Activated naive CD4-positive, alpha-beta T cell treated with anti-CD3 and anti-CD28 coated beads, Interleukin-2, amount 50 U/mL, for 24 hours (primary cell): ENCODE measurements at regions not wholly inside any gene's neighbourhood (a gene's known extent, or its start where the extent isn't known, plus 50 kb on each side); places are given as distances from the start of the nearest gene placed in this dataset.

Experiments
- H3K27ac Mint-ChIP-seq: one replicate; pipeline ENCODE4 v1.8.0; 2021; ENCODE audit warnings: mild to moderate bottlenecking, mixed read lengths
- H3K27me3 Mint-ChIP-seq: one replicate; pipeline ENCODE4 v1.8.0; 2021; ENCODE audit warnings: mixed read lengths
- H3K36me3 Mint-ChIP-seq: one replicate; pipeline ENCODE4 v1.8.0; 2021; ENCODE audit warnings: mixed read lengths
- H3K4me1 Mint-ChIP-seq: one replicate; pipeline ENCODE4 v1.8.0; 2021; ENCODE audit warnings: mixed read lengths
- H3K4me3 Mint-ChIP-seq: one replicate; pipeline ENCODE4 v1.8.0; 2021; ENCODE audit warnings: mild to moderate bottlenecking, mixed read lengths
- H3K9me3 Mint-ChIP-seq: one replicate; pipeline ENCODE4 v1.8.0; 2021; ENCODE audit warnings: mixed read lengths

DNA sequence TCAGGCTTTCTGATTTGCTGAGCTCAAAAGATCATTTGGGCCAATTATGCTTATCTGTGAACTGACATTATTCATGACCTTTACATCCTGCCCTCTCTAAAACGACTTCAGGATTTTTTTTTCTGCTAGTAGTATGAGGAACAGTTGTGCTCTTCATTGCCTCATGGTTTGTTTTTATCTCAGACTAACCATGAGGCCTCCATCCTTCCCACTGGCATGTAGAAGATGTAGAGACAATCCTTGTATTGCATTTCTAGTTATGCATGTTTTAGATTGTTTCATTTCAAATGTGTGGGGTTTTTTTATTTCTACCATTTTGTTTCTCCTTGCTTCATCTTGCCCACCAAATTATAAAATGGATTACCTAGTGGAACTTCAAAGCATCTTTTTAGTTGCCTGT, 82.8 kb upstream of the C1orf87 start:
- Mint-ChIP-seq H3K4me3 (no peak overlapping the region), H3K4me1 (no peaks in the 10 kb centered on the region), H3K9me3 (no peaks in the 10 kb centered on the region), H3K36me3 (no peaks in the 10 kb centered on the region), H3K27me3 (peaks cover 3% of the 10 kb centered on the region), H3K27ac (no peak overlapping the region)

DNA sequence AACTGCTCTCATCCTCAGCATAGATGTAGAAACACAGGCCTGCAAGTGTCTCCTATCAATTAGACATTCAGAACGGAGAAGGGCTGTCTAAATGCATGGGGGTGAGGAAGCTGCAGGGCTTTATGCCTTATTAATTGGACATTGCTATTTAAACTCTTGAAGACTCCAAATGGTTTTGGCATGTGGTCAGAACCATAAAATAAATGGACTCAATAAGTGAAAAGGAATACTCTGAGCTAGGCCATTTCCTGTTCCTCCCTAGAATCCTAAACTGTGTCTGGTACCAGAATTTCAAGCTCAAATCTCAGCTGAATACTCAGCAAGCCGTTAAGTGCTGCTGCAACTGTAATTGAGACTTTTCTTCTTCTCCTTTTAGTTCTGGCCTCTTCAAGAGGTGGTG, 80.4 kb upstream of the C1orf87 start:
- no peak overlapping the region for H3K4me3 Mint-ChIP-seq
- H3K27ac Mint-ChIP-seq, result no peak overlapping the region
- H3K9me3 Mint-ChIP-seq, result no peaks in the 10 kb centered on the region
- peaks cover 3% of the 10 kb centered on the region for H3K27me3 Mint-ChIP-seq
- H3K36me3 Mint-ChIP-seq, result no peaks in the 10 kb centered on the region
- no peaks in the 10 kb centered on the region for H3K4me1 Mint-ChIP-seq

DNA sequence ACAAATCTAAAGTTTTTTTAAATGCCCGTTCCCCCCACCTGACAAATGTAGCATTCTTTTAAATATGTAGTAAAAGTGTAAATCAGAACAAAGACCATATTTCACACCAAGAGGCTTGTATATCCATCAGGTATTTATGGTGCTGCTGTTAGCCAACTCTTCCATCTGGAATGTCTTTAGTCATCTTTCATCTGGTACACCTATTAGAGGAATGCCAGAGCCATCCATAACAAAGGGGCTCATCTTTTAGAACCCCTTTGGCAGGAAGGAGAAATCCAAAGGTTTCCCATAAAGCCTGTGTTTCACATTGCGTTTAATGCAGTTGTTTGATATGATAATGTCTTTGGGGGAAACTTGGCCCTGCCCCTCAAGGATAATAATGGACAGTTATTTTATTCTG, 79.3 kb upstream of the C1orf87 start:
- H3K9me3 Mint-ChIP-seq, result no peaks in the 10 kb centered on the region
- H3K27me3 Mint-ChIP-seq, result peaks cover 3% of the 10 kb centered on the region
- no peaks in the 10 kb centered on the region for H3K4me1 Mint-ChIP-seq
- H3K27ac Mint-ChIP-seq, result no peak overlapping the region
- no peaks in the 10 kb centered on the region for H3K36me3 Mint-ChIP-seq
- no peak overlapping the region for H3K4me3 Mint-ChIP-seq

DNA sequence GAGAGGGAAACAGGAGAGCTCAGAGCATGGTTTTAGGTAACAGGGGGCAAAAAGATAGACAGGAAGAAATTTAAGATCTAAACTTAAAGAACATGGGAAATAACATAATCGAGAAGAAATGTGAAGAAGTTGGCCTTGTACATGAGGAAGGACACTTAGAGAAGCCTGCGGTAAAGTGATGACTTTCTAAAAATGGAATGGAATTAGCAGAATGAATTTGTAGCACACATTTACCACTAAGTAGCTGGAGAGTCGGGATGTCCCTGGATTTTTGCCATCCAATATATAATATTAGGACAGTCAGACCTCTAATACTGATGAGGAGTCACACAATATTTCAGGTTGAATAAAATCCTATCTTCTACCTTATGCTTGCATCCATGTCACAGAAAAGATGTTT, 77.7 kb upstream of the C1orf87 start:
- no peak overlapping the region for H3K27ac Mint-ChIP-seq
- no peaks in the 10 kb centered on the region for H3K9me3 Mint-ChIP-seq
- H3K4me3 Mint-ChIP-seq, result no peak overlapping the region
- no peaks in the 10 kb centered on the region for H3K27me3 Mint-ChIP-seq
- H3K4me1 Mint-ChIP-seq, result no peaks in the 10 kb centered on the region
- H3K36me3 Mint-ChIP-seq, result no peaks in the 10 kb centered on the region

DNA sequence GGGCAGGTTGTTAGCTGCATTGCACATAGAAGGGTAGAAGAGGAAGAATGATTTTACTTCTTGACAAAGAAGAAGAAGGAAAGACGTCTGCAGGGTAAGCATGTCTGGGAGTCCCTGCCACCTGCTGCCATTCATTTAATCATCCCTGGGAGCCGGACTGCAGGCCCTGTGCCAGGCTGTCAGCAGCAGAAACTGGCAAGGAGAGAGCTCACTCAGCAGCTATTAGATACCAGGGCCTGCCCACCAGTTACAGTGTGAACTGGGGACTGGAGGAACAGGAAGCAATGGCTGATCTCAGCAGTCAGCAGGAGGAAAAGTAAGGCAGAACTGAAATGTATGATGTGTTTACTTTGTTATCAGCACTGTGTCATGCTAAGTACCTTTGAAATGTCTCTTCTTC, 75.7 kb upstream of the C1orf87 start:
- H3K36me3 Mint-ChIP-seq, result no peaks in the 10 kb centered on the region
- no peaks in the 10 kb centered on the region for H3K27me3 Mint-ChIP-seq
- no peak overlapping the region for H3K27ac Mint-ChIP-seq
- H3K9me3 Mint-ChIP-seq, result no peaks in the 10 kb centered on the region
- H3K4me1 Mint-ChIP-seq, result no peaks in the 10 kb centered on the region
- H3K4me3 Mint-ChIP-seq, result no peak overlapping the region

DNA sequence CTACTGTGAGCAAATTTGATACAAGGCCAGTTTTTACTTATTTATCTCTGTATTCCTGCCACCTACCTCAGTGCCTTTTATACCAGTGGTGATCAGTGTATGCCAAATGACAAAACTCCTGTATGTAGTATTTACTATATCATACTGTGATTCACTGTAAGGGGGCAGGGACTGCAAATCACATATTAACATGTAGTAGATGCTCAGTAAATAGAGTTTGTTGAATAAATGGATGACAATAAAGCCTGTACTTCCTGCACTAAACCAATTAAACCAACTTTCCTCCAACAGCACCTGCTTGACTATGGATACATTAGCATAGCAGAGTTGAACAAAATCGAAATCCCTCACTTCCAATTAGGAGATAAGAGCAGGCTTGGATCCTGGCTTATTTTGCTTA, 73.3 kb upstream of the C1orf87 start:
- no peaks in the 10 kb centered on the region for H3K4me1 Mint-ChIP-seq
- no peak overlapping the region for H3K4me3 Mint-ChIP-seq
- H3K36me3 Mint-ChIP-seq, result no peaks in the 10 kb centered on the region
- no peaks in the 10 kb centered on the region for H3K9me3 Mint-ChIP-seq
- H3K27ac Mint-ChIP-seq, result no peak overlapping the region
- H3K27me3 Mint-ChIP-seq, result no peaks in the 10 kb centered on the region

DNA sequence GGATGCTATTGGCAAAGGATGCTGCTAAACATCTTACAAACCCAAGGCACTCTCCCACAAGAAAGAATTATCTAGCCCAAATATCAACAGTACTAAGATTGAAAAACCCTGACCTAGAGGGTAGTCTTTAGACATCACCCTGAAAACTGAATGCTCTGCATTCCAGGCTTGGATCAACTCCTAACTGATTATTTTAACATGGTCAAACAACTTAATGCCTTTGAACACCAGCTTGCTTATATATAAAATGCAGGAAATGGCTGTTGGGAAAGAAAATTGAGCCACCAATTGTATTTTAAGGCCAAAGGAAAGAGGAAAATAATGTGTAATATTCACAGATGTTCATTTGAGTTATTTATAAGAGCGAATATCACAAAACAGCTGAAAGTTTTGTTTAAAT, 72.2 kb upstream of the C1orf87 start:
- H3K9me3 Mint-ChIP-seq, result no peaks in the 10 kb centered on the region
- no peak overlapping the region for H3K27ac Mint-ChIP-seq
- H3K4me1 Mint-ChIP-seq, result no peaks in the 10 kb centered on the region
- peaks cover under 1% of the 10 kb centered on the region for H3K27me3 Mint-ChIP-seq
- H3K4me3 Mint-ChIP-seq, result no peak overlapping the region
- no peaks in the 10 kb centered on the region for H3K36me3 Mint-ChIP-seq

DNA sequence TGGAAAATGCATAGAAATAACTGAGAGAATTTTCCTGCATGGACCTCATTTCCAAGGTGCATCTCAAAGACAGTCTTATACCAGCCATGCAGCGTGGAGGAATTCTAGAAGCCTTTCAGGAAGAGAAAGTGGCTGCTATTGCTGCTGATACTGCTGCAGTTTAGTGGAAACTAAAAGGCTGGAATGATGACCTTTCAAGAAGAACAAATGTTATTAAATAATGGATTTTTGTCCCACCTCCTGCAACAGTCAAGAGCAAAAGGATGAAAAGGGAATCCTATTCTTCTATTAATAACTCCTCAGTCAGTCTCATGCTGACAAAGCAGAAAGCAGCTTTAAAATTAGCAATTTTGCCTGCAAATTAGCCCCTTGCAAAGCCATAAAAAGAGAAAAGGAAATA, 68.2 kb upstream of the C1orf87 start:
- H3K4me1 Mint-ChIP-seq, result no peaks in the 10 kb centered on the region
- H3K9me3 Mint-ChIP-seq, result no peaks in the 10 kb centered on the region
- no peak overlapping the region for H3K4me3 Mint-ChIP-seq
- H3K27me3 Mint-ChIP-seq, result peaks cover 4% of the 10 kb centered on the region
- no peak overlapping the region for H3K27ac Mint-ChIP-seq
- H3K36me3 Mint-ChIP-seq, result no peaks in the 10 kb centered on the region

DNA sequence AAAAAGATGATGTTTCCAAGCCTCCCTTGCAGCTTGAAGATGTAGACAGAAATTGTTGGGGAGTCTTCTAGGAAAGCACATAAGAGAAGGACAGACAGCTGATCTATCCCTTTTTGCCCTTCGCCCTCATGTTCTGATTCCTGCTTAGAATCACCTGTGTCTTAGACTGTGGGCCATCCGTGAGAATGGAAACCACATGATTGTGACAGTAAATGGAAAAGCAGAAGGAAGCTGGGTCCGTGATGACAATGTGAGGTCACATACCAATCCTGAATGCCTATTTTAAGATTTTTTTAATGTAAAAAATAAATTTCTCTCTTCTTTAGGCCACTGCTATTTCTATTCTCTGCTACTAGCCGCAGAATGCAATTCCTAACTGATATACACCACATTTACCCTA, 67.7 kb upstream of the C1orf87 start:
- peaks cover 5% of the 10 kb centered on the region for H3K27me3 Mint-ChIP-seq
- no peaks in the 10 kb centered on the region for H3K36me3 Mint-ChIP-seq
- no peak overlapping the region for H3K4me3 Mint-ChIP-seq
- H3K9me3 Mint-ChIP-seq, result no peaks in the 10 kb centered on the region
- H3K27ac Mint-ChIP-seq, result no peak overlapping the region
- no peaks in the 10 kb centered on the region for H3K4me1 Mint-ChIP-seq

DNA sequence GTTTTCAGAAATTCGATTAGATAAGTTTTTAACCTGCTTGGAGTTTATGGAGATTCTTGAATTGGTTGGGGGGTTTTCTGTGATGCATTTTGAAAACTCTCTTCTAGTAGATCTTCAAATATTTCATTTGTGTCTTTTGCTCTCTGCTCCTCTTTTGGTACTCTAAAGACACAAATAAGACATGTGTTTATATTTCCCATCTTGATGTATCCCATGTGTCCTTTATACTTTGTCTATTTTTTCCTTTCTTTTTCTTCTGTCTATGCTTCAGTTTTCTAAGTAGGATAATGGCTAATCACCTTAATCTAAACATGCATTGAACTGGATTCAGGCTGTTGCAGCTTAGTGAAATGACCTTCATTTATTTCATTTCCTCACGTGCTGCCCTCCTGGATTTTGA, 63.8 kb upstream of the C1orf87 start:
- Mint-ChIP-seq H3K36me3 (no peaks in the 10 kb centered on the region), H3K9me3 (no peaks in the 10 kb centered on the region), H3K27ac (no peak overlapping the region), H3K4me3 (no peak overlapping the region), H3K4me1 (peaks cover 5% of the 10 kb centered on the region), H3K27me3 (peaks cover 5% of the 10 kb centered on the region)

DNA sequence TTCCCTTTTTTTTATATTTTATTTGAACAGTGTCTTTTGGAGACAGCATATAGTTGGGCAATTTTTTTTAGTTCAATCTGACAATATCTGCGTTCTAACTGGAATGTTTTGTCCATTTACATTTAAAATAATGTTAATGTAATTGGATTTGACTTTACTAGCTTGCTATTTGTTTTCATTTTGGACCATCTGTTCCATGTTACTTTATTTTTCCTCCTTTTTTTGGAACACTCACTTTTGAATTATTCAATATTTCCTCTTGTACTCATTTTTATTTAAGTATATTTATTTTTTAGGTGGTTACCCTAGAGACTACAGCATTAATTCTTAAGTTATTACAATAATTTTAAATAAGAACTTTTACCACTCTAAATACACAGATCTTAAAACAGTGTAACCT, 62.8 kb upstream of the C1orf87 start:
- Mint-ChIP-seq H3K27me3 (peaks cover 5% of the 10 kb centered on the region), H3K4me1 (peaks cover 5% of the 10 kb centered on the region), H3K9me3 (no peaks in the 10 kb centered on the region), H3K27ac (no peak overlapping the region), H3K36me3 (no peaks in the 10 kb centered on the region), H3K4me3 (no peak overlapping the region)

DNA sequence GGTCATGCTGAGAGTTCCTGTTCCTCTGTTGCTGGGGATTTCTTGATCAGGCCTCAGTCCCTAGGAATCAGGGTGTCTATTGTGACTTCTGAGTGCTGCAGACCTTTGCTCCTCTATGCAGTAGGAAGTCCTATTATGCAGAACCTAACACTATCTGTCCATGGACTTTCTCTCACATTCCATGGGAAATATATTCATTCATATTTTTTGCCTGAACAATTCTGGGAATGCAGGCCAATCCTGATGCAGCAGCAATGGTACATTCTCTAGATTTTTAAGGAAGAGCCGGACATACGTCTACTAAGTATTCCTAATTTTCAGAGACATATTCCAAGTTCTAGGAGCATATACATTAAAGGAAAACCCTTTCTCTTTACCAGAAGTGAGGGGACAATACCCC, 61.1 kb upstream of the C1orf87 start:
- Mint-ChIP-seq H3K36me3 (no peaks in the 10 kb centered on the region), H3K4me1 (peaks cover 5% of the 10 kb centered on the region), H3K27ac (no peak overlapping the region), H3K4me3 (no peak overlapping the region), H3K9me3 (no peaks in the 10 kb centered on the region), H3K27me3 (peaks cover 2% of the 10 kb centered on the region)

DNA sequence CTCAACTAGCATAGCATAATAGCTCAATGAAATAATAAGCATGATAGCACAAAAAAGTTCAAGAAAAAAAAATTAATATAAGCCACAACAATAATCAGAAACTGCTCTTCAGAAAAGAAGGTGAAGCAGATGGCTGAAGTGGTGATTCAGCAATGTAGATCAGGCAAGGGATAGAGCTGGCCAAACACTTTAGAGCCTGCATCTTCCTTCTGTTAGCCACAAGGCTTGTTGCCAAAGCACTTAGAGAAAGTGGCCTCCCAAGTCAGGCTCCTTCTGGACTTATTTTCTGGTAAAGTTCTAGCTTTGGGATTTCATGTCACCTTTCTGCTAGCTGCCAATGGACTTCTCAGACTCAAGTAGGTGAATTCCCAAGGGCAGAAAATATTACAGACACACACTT, 60.3 kb upstream of the C1orf87 start:
- H3K4me1 Mint-ChIP-seq, result peaks cover 5% of the 10 kb centered on the region
- H3K4me3 Mint-ChIP-seq, result no peak overlapping the region
- no peaks in the 10 kb centered on the region for H3K36me3 Mint-ChIP-seq
- H3K27ac Mint-ChIP-seq, result no peak overlapping the region
- H3K27me3 Mint-ChIP-seq, result peaks cover 2% of the 10 kb centered on the region
- no peaks in the 10 kb centered on the region for H3K9me3 Mint-ChIP-seq

DNA sequence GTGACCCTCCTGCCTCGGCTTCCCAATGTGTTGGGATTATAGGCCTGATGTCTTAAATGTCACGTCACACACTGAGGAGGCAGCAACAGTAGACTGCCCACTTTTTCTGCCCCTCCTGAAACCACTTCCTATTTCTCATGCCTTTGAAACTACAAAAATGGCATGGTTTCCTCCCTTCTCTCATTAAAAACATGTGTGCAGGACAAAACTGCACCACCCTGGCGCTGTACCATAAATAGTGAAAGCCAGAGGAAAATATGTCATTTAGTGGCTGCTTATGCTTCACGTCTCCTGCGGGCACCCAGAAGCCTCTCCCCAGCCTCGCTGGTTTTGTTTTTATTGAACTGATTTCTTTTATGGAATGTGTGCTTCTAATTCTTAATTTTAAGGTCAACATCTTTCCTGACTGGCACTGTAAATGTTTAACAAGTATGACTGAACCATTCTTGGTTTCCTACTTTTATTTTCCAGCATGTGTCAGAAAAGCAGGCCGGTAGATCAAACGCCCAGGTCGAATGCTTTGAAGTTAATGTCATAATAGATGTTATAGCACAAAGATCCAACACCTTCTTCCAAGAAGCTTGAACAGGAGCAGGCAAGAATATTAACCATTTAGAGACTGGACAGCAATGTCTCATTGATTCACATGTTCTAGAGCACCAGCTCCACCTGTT, 59.6 kb upstream of the C1orf87 start:
- Mint-ChIP-seq H3K4me3 (no peak overlapping the region), H3K4me1 (peaks cover 5% of the 10 kb centered on the region), H3K9me3 (no peaks in the 10 kb centered on the region), H3K27me3 (peaks cover 2% of the 10 kb centered on the region), H3K36me3 (no peaks in the 10 kb centered on the region), H3K27ac (no peak overlapping the region)

DNA sequence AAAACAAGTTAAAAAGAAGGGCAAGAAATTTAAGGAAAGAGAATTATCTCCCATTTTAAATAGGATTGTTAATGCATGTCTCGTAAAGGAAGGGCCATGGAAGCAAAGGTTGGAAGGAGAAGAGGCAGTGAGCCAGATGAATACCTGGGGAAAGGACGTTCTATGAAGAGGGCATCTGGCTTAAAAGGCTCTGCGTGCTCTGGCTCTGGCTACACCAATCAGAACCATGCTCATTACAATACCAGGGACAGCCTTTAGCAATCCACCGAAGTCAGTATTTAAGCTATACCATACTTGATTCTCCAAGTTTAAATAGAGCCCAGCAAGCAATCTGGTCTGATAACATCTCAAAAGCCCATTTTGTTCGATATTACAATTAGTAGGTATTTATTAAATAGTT, 58.5 kb upstream of the C1orf87 start:
- no peak overlapping the region for H3K4me3 Mint-ChIP-seq
- H3K27ac Mint-ChIP-seq, result no peak overlapping the region
- no peaks in the 10 kb centered on the region for H3K9me3 Mint-ChIP-seq
- H3K36me3 Mint-ChIP-seq, result no peaks in the 10 kb centered on the region
- H3K27me3 Mint-ChIP-seq, result peaks cover 2% of the 10 kb centered on the region
- H3K4me1 Mint-ChIP-seq, result peaks cover 5% of the 10 kb centered on the region

DNA sequence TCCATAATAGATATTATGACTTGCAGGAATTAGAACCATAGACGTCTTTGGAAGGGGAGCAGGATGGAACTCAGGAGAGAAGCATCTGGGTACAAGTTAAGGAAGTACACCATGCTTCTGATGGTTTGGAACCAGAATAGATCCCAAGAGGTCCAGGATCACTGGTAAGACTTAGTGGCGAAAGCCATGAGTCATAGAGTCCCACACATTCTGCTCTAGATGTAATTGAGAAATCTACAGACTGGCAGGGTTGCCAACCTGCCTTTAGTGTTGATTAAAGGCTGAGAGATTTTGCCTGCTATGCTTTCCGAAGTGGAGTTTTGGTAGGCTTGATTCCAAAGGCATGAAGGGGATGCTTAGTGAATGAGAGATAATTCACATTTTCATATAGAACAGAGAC, 57.1 kb upstream of the C1orf87 start:
- H3K36me3 Mint-ChIP-seq, result no peaks in the 10 kb centered on the region
- H3K27me3 Mint-ChIP-seq, result no peaks in the 10 kb centered on the region
- H3K27ac Mint-ChIP-seq, result no peak overlapping the region
- H3K4me3 Mint-ChIP-seq, result no peak overlapping the region
- peaks cover 5% of the 10 kb centered on the region for H3K4me1 Mint-ChIP-seq
- H3K9me3 Mint-ChIP-seq, result no peaks in the 10 kb centered on the region

DNA sequence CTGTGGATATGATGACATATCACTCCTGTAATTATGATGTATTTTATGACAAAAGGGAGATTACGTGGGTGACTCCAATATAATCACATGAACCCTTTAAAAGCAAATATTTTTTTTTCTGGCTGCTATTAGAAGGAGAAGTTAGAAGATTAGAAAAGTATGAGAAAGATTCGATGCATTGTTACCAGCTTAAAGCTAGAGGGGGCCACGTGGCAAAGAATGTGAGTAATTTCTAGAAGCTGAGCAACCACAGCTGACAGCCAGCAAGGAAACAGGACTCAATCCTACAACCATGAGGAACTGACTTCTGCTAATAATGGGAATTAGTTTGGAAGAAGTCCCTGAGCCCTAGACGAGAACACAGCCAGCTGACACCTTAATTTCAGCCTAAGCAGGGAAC, 56.3 kb upstream of the C1orf87 start:
- Mint-ChIP-seq H3K27me3 (no peaks in the 10 kb centered on the region), H3K27ac (no peak overlapping the region)

More for the DNA sequence above, 56.3 kb upstream of the C1orf87 start:
- H3K4me3 Mint-ChIP-seq, result no peak overlapping the region
- H3K4me1 Mint-ChIP-seq, result peaks cover 5% of the 10 kb centered on the region
- no peaks in the 10 kb centered on the region for H3K36me3 Mint-ChIP-seq
- no peaks in the 10 kb centered on the region for H3K9me3 Mint-ChIP-seq
